ENCODE measurements at regions not wholly inside any gene's neighbourhood (a gene's known extent, or its start where the extent isn't known, plus 50 kb on each side); places are given as distances from the start of the nearest gene placed in this dataset.

DNA sequence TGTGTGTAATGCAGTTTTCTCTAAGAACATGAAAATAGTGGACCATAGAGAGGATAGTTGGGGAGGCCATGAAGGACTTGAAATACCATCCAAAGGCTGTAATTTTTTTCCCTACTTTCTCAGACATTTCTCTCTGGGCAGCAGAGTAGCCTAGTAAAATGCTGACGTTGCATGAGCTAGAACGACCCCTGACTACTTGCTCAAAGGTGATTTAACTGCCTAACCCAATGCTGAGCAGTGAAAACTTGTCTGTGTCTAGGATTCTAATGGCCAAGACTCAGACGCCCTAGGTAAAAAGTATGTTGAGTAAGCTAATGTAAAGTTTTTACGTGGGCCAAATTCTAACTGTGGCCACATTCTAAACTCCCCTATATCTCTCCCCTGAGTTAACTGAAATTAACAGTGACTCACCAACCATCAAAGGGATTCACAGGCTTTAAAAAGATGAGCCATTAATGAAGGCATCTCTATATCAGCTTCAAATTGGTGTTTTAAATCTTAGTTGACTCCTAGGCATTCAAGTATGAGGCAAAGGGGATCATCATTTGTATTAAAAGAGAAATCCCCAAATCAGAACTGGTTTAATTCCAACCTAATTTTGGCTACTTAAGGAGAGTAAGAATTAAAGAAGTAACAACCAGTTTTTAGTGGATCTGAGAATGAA lies 121.0 kb upstream of the GAS1 start:
- Histone ChIP-seq H3K23ac (ENCODE audit: insufficient read length, low read depth, low read length) (no peak overlapping the region), H4K20me1 (ENCODE audit: control insufficient read depth, insufficient read depth, insufficient read length) (no peaks in the 10 kb centered on the region), H3K4ac (ENCODE audit: low read depth, low read length) (no peak overlapping the region), H3K79me1 (ENCODE audit: insufficient read depth, low read depth, low read length, poor library complexity, severe bottlenecking) (no peaks in the 10 kb centered on the region), H4K8ac (replicated peaks; ENCODE audit: insufficient read length, low read depth, low read length) (no peak overlapping the region), H3K4me1 (ENCODE audit: insufficient read depth, low read length) (no peaks in the 10 kb centered on the region), H2BK5ac (ENCODE audit: insufficient read length, low read length) (no peak overlapping the region), H3K14ac (ENCODE audit: insufficient read depth, low read length) (no peak overlapping the region), H2AFZ (ENCODE audit: low read length) (no peak overlapping the region), H3K9me3 (ENCODE audit: control insufficient read depth, low read depth, low read length) (no peaks in the 10 kb centered on the region), H2BK12ac (ENCODE audit: insufficient read length, low read depth, low read length) (no peak overlapping the region), H3K27ac (ENCODE audit: insufficient read length, low read depth, low read length) (no peak overlapping the region), H3K4me2 (ENCODE audit: insufficient read depth, insufficient read length, low read length) (no peak overlapping the region), H2BK20ac (ENCODE audit: low read depth, low read length, poor library complexity, severe bottlenecking) (no peak overlapping the region), H3K9ac (ENCODE audit: extremely low read depth, insufficient read length, low read length) (no peak overlapping the region), H3K79me2 (ENCODE audit: insufficient read depth, low read length) (no peaks in the 10 kb centered on the region), H3K23me2 (ENCODE audit: insufficient read length, low read depth, low read length, poor library complexity, severe bottlenecking) (no peaks in the 10 kb centered on the region), H2AK5ac (ENCODE audit: insufficient read length, low read length) (no peak overlapping the region), H3K56ac (ENCODE audit: insufficient read length, low read depth, low read length) (no peak overlapping the region), H2BK15ac (ENCODE audit: low read depth, low read length) (no peak overlapping the region), H3T11ph (ENCODE audit: low read length) (no peak overlapping the region), H3K27me3 (ENCODE audit: insufficient read depth, low read length) (no peaks in the 10 kb centered on the region), H2BK120ac (ENCODE audit: low read depth, low read length, poor library complexity, severe bottlenecking) (no peak overlapping the region), H4K5ac (ENCODE audit: insufficient read length, low read depth, low read length) (no peak overlapping the region), H3K18ac (ENCODE audit: insufficient read length, low read depth, low read length) (no peak overlapping the region), H4K91ac (ENCODE audit: insufficient read length, low read depth, low read length) (no peak overlapping the region)
- H3K36me3 Mint-ChIP-seq (ENCODE audit: insufficient read depth in 1 of 3, low read depth in 3 of 3), result no peaks in the 10 kb centered on the region
- H3K4me3 Mint-ChIP-seq, result no peak overlapping the region
- DNase-seq, result no peak
- TF ChIP-seq, protein P1, sequence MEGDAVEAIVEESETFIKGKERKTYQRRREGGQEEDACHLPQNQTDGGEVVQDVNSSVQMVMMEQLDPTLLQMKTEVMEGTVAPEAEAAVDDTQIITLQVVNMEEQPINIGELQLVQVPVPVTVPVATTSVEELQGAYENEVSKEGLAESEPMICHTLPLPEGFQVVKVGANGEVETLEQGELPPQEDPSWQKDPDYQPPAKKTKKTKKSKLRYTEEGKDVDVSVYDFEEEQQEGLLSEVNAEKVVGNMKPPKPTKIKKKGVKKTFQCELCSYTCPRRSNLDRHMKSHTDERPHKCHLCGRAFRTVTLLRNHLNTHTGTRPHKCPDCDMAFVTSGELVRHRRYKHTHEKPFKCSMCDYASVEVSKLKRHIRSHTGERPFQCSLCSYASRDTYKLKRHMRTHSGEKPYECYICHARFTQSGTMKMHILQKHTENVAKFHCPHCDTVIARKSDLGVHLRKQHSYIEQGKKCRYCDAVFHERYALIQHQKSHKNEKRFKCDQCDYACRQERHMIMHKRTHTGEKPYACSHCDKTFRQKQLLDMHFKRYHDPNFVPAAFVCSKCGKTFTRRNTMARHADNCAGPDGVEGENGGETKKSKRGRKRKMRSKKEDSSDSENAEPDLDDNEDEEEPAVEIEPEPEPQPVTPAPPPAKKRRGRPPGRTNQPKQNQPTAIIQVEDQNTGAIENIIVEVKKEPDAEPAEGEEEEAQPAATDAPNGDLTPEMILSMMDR (conservative IDR thresholded peaks at IDR 0.05), result no peak
- H3K4me1 Mint-ChIP-seq, result no peaks in the 10 kb centered on the region
- no peak overlapping the region for H3K27ac Mint-ChIP-seq
- no peaks in the 10 kb centered on the region for H3K9me3 Mint-ChIP-seq
- no peaks in the 10 kb centered on the region; the same call in 1 of the 2 replicates for H3K27me3 Mint-ChIP-seq (ENCODE audit: low read depth)
- WGBS (ENCODE audit: extremely low coverage, insufficient read length, low lambda C conversion rate), result no CpG with 5 or more reads among the region's 4 CpGs
